ENCODE measurements at regions not wholly inside any gene's neighbourhood (a gene's known extent, or its start where the extent isn't known, plus 50 kb on each side); places are given as distances from the start of the nearest gene placed in this dataset.
A peak's percentile ranks its signal among the peaks of the same experiment; 100 is the strongest.

DNA sequence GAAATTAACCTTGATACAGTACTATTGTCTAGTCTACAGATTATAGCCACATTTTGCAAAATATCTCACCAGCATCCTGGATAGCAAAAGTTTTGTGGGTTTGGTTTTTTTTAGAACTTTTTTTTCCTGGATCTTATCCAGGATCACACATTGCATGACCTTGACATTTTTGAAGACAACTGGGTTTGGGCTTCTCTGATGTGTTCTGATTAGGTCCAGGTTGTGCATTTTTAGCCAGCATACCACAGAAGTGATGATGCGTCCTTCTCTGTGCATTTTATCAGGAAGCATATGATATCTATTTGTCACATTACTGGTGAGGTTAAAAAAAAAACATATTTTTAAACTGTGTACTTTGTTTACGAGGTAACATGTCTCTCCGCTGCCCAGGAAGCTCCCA, 221.0 kb upstream of the OSR1 start:
- DNase-seq, result no peak

GRCh38 chr2:19577723-19578122, 219.3 kb upstream of the OSR1 start:
- no peak for DNase-seq

GRCh38 chr2:19576411-19576810, 218.0 kb upstream of the OSR1 start:
- no peak for DNase-seq

DNA sequence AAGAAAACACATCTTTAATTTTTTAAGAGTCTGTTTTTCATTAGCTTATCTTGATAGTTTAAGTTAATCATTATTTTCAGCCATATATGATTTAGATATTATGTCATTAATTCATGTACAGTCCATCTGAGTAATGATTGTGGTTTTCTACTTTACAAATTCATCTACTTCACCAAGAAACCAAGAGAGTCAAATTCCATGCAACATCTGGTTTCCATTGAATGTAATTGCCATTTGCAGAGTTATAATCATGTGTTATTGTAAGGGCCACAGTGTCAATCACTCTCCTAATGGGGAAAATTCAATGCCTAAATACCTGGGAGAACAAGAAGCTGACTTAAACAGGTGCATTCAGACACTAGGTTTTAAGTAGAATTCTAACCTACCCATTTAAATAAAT, 217.2 kb upstream of the OSR1 start:
- no peak for DNase-seq

DNA sequence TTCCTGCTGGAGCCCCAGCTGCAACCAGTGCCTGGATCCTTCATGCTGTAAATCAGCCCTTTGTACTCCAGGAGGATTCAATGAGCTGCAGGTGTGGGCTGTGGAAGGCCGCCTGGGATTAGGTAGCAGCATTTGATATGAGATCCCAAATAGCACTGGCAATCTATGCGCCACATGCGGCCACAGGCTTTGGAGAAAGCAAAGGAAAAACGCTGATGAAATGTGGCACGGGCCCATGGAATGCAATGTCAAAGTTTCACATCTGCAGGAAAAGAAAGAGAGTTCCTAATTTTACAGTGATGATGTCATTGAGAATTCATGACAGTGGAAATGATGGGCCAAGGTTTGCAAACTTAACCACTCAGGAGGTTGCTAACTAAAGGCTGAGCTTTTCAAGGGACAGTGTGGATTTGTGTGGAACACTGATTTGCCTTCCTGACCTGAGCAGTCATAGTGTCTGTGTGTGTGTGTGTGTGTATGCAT, 216.4 kb upstream of the OSR1 start:
- no peak for DNase-seq

DNA sequence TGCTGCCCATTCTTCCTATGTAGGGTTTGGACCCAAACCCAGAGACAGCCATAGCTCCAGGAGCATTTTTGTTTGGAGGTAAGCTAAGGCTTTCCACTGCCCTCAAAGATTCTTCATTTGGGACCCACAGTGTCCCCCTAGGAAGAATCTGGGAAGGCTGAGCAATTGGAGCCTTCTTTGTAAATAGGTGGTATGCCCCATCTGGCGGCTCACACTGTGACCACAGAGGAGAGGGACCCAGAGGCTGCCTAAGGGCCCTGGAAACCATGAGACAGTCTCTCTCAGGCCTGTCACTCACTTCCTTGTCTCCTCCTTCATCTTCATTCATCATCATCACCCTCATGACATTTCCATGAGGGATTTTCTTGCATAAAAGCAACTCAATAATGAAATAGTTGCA, 215.4 kb upstream of the OSR1 start:
- DNase-seq, result no peak

DNA sequence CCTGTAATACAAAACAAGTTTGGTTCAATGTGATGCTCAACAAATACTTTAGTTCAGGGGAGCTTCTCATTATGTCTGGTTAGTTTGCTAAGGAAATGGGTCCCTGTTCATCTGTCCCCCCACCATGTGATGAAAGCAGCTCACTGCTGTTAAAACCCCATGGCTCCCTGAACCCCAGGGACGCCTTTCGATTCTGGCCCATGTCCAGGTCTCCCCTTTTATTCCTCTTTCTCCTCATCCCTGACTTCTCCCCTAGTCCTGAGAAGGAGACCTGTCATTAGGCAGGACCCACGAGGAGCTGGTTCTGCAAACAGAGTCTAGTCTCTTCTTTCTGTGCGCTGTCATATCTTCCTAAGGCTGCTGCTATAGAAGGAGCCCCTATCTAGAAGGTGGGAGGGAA, 213.3 kb upstream of the OSR1 start:
- no peak for DNase-seq

DNA sequence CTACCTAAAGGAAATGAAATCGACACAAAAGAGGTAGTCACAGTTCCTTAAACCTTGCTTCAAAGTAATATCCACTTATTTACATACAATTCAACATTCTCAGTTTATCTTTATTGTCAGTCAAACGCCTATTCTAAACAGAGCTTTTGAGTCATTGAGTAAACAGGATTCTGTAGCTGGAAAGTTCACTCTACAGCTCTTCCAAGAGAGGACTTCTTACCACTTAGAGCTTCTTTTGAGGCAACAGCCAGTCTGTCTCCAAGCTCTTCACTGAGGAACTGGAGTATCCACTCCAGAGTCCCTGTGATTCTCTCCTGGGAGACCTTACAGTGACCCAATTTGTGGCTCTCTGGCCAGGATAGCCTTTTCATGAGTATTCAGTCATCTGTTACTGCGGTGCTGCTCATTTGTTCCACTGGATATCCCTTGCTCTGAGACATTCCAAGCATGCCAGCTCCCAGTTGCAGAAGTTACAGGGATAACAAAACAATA, 210.9 kb upstream of the OSR1 start:
- DNase-seq, result no peak

DNA sequence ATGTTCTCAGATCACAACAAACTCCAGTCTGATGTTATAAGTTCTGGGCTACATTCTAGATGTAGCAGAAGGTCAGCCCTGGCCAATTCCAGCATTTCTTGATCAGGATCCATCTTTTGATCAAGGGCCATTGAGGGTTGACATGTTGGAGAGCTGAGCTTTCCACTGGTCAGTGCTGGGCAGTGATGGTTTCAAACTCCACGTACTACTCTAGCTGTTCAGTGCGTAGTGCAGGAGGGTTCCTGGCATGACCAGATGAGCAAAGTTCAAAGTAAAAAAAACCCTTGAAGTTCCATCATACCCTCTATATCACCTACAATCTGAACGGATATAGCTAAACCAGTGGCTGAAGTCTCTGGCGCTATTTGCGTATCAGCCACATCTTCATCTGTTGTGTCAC, 210.4 kb upstream of the OSR1 start:
- no peak for DNase-seq

DNA sequence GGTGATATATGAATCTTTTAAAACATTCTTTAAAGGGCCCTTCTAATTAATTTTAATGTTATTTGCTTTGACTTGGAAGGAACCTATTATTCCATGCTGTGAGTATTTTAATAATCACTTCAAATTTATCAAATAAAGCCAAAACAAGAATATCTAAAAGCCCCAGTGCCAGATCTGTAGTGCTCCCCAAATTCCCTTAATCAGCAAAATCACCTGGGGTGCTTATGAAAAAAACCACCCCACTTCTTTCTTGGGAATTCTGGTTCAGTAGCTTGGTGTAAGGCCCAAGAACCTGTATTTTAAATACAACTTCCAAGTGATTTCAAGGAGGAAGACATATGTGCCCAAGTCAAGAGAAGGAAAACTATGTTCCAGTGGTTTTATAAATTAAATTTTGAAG, 202.4 kb upstream of the OSR1 start:
- no peak for DNase-seq

DNA sequence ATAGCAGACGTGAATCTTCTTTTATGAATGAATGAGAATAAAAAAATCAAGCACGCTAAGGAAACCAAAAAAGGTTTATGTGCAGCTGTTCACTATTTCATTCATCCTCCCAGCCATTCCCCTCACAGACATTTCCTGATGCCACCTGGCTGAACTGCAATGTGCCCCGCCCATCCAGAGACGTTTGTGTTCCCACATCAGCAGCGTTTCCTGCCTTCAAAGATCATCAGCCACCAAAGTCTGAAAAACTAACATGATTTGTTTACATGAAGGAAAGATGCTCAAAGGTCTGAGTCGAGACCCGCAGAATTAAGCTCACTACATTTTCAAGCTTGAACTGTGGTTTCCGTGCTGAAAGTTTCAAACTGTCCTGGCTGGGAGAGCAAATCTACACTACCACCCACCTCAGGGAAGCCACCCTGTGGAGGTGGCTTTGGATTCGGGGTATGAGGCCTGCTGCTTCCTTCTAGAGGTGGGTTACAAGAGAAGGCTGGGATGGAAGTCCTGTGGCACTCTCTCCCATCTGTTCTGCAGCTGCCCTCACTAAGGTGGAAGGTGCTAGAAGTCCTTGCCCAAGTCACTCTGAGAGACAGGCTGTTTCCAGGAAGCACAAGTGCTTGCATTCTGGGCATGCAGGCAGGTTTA, 201.3 kb upstream of the OSR1 start:
- no peak for DNase-seq

GRCh38 chr2:19556648-19557047, 198.2 kb upstream of the OSR1 start:
- DNase-seq, result no peak

DNA sequence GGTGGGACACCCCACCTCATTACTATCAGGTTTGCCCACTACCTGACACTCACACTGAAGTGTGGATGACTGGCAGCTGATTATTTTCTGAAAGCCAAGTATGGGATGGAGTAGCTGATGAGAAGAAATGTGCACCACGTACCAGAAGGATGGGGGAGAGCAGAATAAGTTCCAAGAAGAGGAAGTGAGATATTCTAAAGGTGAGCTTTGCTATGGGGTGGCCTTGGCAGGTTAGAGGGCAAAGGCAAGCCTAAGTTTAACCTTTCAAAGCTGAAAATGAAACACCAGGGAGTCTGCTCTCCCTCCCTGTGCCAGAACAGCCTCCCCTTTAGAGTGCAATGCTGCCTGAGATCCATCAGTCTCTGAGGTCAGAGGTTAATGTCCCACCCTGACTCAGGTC, 196.1 kb upstream of the OSR1 start:
- DNase-seq, result peak; percentile 56

GRCh38 chr2:19552270-19552669, 193.8 kb upstream of the OSR1 start:
- DNase-seq, result no peak

DNA sequence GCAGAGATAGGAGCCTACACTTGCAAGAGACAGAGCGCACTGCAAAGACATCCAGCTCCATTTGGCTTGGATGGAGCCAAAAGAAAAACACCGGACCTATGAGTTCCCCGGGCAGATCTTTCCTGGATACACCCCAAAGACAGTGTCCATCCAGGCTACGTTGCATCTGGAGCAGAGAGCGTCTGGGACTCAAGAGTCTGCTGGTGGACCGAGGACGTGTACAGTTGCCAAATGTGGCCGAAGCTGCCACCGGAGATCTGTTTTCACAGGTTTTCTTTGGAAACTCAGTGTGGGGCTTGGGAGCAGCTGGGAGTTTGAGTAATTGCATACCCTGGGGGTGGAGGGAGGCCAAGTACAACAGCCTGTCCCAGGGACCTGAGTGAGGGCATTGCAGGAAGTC, 192.3 kb upstream of the OSR1 start:
- no peak for DNase-seq

- no peak for DNase-seq
These were observed 191.4 kb upstream of the OSR1 start for GRCh38 chr2:19549821-19550220.

GRCh38 chr2:19548116-19548515, 189.7 kb upstream of the OSR1 start:
- no peak for DNase-seq

DNA sequence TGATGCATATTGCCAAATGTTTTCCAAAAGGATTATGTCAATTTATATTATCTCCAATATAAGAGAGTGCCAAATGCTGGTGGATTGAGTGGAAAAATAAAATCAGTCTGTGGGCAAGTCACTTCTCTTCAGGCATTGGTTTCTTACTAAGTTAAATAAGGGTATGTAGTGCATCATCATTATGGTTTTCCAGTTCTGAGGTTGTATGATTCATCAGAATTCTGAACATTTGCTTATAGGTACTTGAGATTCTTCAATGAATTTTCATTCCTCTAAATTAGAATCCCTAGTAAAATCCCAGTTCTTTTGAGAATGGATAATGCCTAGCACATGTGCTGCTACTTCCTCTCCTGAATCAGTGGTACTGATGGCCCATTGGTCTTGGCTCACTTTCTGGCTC, 188.9 kb upstream of the OSR1 start:
- no peak for DNase-seq

GRCh38 chr2:19545507-19545906, 187.1 kb upstream of the OSR1 start:
- DNase-seq, result no peak

DNA sequence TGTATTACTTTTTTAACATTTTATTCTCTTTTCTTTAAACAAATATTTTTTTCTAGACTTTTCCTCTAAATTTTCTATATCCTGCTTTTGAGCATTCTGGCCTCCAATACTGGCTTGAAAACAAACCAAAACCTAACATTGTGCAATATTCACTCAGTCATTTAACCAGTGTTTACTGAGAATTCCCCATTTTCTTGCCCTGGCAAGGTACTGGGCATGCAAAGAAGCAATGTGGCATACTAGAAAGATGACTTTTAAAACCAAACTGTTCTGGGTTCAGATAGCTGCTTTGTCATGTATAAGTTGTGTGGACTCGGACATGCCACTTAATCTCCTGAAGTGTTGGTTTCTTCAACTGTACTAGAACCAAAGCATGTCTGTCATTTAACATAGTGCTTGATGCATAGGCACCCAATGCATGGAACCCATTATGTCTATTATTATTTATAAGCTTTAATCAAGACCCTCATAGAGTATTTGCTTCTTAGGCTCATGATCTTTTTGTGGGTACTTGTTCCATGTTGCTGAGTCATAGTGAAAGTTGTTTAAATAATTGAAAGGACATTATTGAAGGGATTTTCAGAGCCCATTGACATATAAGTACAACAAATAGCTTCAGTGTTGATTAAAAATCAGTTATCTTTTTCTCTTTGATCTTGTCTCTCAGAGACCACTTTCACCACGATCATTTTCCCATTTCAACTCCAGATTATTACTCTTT, 185.4 kb upstream of the OSR1 start:
- no peak for DNase-seq

DNA sequence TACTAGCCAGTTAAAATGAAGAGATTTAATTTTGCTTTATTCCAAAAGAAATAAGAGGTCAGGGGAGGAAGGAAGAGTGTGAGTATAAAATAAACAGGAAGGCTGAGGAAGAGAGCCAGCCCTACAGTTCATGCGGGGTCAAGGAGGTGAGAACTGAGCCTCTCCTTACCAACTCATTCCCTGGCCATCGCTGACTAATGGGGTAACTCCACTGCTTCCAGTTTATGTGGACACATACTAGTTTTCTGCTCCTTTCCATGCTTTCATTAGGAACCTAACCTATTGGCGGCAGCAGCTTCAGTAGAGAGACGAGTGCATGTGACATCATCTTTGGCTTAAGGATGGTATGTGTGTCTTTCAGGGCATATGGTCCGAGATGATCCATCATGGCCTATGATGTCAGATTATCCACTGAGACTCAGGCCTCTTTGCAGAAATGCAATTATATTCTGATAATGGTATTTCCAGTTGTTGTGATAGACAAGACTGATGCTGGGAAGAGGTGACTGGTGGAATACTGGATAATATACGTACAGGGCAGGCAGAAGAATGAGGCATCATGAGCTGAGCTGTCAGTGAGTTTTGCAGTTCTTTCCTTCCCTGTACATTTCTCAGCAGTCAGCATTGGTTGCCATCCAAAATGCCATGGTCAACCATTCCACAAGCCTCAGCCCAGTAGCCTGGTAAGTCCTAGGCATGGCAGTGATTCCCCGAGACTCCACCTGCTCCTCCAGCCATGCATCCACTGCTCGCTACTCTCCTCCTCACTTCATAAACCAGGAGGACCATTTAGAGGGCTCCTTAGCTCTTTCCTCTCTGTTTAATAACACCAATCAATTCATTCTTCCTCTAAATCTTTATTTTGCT, 184.6 kb upstream of the OSR1 start:
- no peak for DNase-seq

DNA sequence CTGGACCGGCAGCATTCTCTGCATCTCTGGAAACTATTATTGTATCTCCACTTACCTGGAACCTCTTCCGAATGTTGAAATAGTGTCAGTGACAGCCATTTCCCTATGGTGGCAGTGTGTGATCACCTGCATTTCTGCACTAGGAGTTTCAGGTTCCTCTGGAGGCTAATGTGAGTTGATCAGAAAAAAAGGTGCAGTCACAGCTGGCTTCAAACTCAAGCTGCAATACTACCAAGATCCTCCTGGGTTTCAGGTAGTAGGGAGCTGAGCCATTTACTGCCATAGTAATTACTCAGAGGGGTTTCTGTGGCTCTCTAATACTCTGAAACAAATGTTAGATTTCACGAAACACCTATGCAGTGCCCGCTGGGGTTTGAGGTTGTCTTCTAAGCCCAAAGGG, 183.5 kb upstream of the OSR1 start:
- DNase-seq, result peak; percentile 59

GRCh38 chr2:19540739-19541525, 182.5 kb upstream of the OSR1 start:
- DNase-seq, result peak; percentile 61
